ENCODE measurements at regions not wholly inside any gene's neighbourhood (a gene's known extent, or its start where the extent isn't known, plus 50 kb on each side); places are given as distances from the start of the nearest gene placed in this dataset.

GRCh38 chr4:63788271-63788670 lies 621.0 kb downstream of the TECRL start:
- H3K9me3 Mint-ChIP-seq = no peaks in the 10 kb centered on the region
- H3K36me3 Mint-ChIP-seq = no peaks in the 10 kb centered on the region
- no peak for DNase-seq (ENCODE audit: extremely low spot score, unreplicated experiment)
- TF ChIP-seq, protein P1, sequence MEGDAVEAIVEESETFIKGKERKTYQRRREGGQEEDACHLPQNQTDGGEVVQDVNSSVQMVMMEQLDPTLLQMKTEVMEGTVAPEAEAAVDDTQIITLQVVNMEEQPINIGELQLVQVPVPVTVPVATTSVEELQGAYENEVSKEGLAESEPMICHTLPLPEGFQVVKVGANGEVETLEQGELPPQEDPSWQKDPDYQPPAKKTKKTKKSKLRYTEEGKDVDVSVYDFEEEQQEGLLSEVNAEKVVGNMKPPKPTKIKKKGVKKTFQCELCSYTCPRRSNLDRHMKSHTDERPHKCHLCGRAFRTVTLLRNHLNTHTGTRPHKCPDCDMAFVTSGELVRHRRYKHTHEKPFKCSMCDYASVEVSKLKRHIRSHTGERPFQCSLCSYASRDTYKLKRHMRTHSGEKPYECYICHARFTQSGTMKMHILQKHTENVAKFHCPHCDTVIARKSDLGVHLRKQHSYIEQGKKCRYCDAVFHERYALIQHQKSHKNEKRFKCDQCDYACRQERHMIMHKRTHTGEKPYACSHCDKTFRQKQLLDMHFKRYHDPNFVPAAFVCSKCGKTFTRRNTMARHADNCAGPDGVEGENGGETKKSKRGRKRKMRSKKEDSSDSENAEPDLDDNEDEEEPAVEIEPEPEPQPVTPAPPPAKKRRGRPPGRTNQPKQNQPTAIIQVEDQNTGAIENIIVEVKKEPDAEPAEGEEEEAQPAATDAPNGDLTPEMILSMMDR (conservative IDR thresholded peaks at IDR 0.05) = no peak
- H3K4me3 Mint-ChIP-seq = no peak overlapping the region
- no peak overlapping the region for H3K27ac Mint-ChIP-seq
- H3K27me3 Mint-ChIP-seq = no peaks in the 10 kb centered on the region
- no peaks in the 10 kb centered on the region for H3K4me1 Mint-ChIP-seq (ENCODE audit: unreplicated experiment)

DNA sequence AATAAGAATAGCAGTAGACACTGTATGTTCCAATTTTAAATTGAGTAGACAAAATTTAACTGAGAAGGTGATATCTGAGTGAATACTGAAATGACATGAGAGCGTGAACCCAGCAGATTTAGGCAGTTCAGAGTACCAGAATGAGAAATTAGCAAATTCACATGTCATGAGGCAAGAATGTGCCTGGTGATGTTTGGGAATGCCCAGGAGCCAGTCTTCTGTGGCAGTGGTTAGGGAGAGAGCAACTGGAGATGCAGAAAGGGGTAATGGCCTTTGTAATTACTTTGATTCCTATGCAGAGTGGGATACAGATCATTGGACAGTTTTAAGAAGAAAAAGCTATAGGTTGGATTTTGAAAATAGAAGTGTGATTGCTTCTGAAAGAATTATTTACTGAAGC lies 621.9 kb downstream of the TECRL start:
- no peaks in the 10 kb centered on the region for H3K27me3 Mint-ChIP-seq
- H3K9me3 Mint-ChIP-seq = no peaks in the 10 kb centered on the region
- H3K4me3 Mint-ChIP-seq = no peak overlapping the region
- no peak overlapping the region for H3K27ac Mint-ChIP-seq
- TF ChIP-seq, protein P1 (conservative IDR thresholded peaks at IDR 0.05) = no peak
- no peaks in the 10 kb centered on the region for H3K4me1 Mint-ChIP-seq (ENCODE audit: unreplicated experiment)
- DNase-seq (ENCODE audit: extremely low spot score, unreplicated experiment) = no peak
- H3K36me3 Mint-ChIP-seq = no peaks in the 10 kb centered on the region

DNA sequence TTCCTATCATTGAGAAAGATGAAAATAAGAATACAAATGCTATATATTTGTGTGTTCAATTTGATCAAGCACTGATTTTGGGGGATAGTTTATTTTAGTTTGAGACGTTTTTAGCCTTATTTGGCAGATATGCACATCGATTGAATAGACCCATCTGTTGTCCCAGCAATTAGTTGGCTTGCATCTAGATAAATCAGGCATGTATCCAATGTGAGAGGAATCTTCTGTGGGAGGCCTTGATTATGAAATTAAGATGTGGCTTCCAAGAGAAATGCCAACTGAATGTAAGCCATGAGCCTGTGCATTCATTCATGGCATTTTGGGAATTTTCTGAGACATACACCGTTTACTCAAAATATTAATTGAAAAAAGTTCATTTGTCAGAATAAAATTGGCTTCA lies 623.1 kb downstream of the TECRL start:
- no peaks in the 10 kb centered on the region for H3K9me3 Mint-ChIP-seq
- H3K27me3 Mint-ChIP-seq = no peaks in the 10 kb centered on the region
- no peak for DNase-seq (ENCODE audit: extremely low spot score, unreplicated experiment)
- no peak overlapping the region for H3K27ac Mint-ChIP-seq
- H3K4me1 Mint-ChIP-seq (ENCODE audit: unreplicated experiment) = no peaks in the 10 kb centered on the region
- TF ChIP-seq, protein P1 (conservative IDR thresholded peaks at IDR 0.05) = no peak
- no peak overlapping the region for H3K4me3 Mint-ChIP-seq
- no peaks in the 10 kb centered on the region for H3K36me3 Mint-ChIP-seq

DNA sequence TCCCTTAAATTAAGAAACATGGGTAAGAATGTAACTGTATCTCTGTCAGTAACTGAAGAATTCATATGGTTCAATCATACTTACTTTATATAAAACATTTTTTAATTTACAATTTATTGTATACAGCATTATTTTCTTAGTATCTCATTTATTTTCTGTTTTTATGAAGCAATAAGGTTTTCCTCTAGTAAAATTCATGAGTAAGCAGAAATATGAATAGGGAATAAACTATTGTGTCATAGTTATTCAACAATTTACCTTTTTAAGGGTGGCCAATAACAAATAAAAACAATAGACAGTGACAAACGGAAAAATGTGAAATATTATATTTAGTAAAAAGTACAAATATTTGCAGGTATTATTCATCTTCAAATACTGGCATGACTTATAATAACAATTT lies 624.4 kb downstream of the TECRL start:
- H3K9me3 Mint-ChIP-seq = no peaks in the 10 kb centered on the region
- no peak overlapping the region for H3K27ac Mint-ChIP-seq
- H3K36me3 Mint-ChIP-seq = no peaks in the 10 kb centered on the region
- no peak overlapping the region for H3K4me3 Mint-ChIP-seq
- DNase-seq (ENCODE audit: extremely low spot score, unreplicated experiment) = no peak
- no peaks in the 10 kb centered on the region for H3K27me3 Mint-ChIP-seq
- TF ChIP-seq, protein P1 (conservative IDR thresholded peaks at IDR 0.05) = no peak
- no peaks in the 10 kb centered on the region for H3K4me1 Mint-ChIP-seq (ENCODE audit: unreplicated experiment)

GRCh38 chr4:63777601-63778000 lies 631.6 kb downstream of the TECRL start:
- H3K9me3 Mint-ChIP-seq = no peaks in the 10 kb centered on the region
- no peak overlapping the region for H3K27ac Mint-ChIP-seq
- H3K36me3 Mint-ChIP-seq = no peaks in the 10 kb centered on the region
- DNase-seq (ENCODE audit: extremely low spot score, unreplicated experiment) = no peak
- TF ChIP-seq, protein P1 (conservative IDR thresholded peaks at IDR 0.05) = no peak
- no peak overlapping the region for H3K4me3 Mint-ChIP-seq
- H3K4me1 Mint-ChIP-seq (ENCODE audit: unreplicated experiment) = no peaks in the 10 kb centered on the region
- H3K27me3 Mint-ChIP-seq = no peaks in the 10 kb centered on the region

- Mint-ChIP-seq H3K9me3 (no peaks in the 10 kb centered on the region), H3K4me3 (no peak overlapping the region), H3K36me3 (no peaks in the 10 kb centered on the region), H3K27ac (no peak overlapping the region), H3K27me3 (no peaks in the 10 kb centered on the region), H3K4me1 (ENCODE audit: unreplicated experiment) (no peaks in the 10 kb centered on the region)
- TF ChIP-seq, protein P1 (conservative IDR thresholded peaks at IDR 0.05) = no peak
- DNase-seq (ENCODE audit: extremely low spot score, unreplicated experiment) = no peak
Measured at GRCh38 chr4:63764400-63764799, 644.9 kb downstream of the TECRL start.
